ENCODE measurements at regions not wholly inside any gene's neighbourhood (a gene's known extent, or its start where the extent isn't known, plus 50 kb on each side); places are given as distances from the start of the nearest gene placed in this dataset.

DNA sequence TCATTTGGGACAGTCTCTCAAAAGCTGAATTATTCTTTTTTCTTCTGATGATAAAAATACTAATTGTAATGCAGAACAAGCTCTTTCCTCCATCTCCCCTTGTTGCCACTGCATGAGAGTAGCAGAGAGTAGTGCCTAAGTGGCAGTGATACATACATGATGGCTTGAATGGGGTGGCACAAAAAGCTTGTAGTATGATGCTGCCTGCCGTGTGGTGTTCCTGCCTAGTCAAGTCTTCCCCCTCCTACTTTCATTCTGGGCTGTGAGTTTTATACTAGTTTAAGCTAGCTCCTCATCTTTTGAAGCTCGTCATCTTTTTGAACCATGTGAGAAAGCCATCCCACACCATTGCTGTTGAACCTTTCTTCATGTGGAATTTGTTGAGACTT, 230.5 kb downstream of the NFKBIZ start:
- no TSS peak for BruUV-seq (replicated peaks)
- H3K4me3 ChIP-seq (ENCODE audit: low read depth, low read length): no peak overlapping the region
- Mint-ChIP-seq H3K27me3 (ENCODE audit: insufficient read depth, unreplicated experiment) (no peaks in the 10 kb centered on the region), H3K9me3 (ENCODE audit: unreplicated experiment) (no peaks in the 10 kb centered on the region), H3K27ac (ENCODE audit: unreplicated experiment) (no peak overlapping the region), H3K4me1 (ENCODE audit: low read depth, unreplicated experiment) (no peaks in the 10 kb centered on the region), H3K4me3 (ENCODE audit: unreplicated experiment) (no peak overlapping the region), H3K36me3 (ENCODE audit: insufficient read depth, unreplicated experiment) (no peaks in the 10 kb centered on the region)
- no peaks in the 10 kb centered on the region; the same call in 1 of the 2 replicates for H3K4me1 ChIP-seq
- H3K36me3 ChIP-seq (ENCODE audit: control insufficient read depth, insufficient read depth, low read length): no peaks in the 10 kb centered on the region
- TF ChIP-seq, protein P1, sequence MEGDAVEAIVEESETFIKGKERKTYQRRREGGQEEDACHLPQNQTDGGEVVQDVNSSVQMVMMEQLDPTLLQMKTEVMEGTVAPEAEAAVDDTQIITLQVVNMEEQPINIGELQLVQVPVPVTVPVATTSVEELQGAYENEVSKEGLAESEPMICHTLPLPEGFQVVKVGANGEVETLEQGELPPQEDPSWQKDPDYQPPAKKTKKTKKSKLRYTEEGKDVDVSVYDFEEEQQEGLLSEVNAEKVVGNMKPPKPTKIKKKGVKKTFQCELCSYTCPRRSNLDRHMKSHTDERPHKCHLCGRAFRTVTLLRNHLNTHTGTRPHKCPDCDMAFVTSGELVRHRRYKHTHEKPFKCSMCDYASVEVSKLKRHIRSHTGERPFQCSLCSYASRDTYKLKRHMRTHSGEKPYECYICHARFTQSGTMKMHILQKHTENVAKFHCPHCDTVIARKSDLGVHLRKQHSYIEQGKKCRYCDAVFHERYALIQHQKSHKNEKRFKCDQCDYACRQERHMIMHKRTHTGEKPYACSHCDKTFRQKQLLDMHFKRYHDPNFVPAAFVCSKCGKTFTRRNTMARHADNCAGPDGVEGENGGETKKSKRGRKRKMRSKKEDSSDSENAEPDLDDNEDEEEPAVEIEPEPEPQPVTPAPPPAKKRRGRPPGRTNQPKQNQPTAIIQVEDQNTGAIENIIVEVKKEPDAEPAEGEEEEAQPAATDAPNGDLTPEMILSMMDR (IDR thresholded peaks at IDR 0.05; ENCODE audit: insufficient read depth in 1 of 2, low read depth in 1 of 2, low read length in 1 of 2, severe bottlenecking in 1 of 2, unreplicated experiment in 1 of 2): no peak
- H3K27me3 ChIP-seq (replicated peaks; ENCODE audit: control insufficient read depth, insufficient read depth, low read length): no peaks in the 10 kb centered on the region
- intact Hi-C loops (cut with micrococcal nuclease; ENCODE audit: unreplicated experiment): no loop called here
- no peaks in the 10 kb centered on the region; the same call in 1 of the 2 replicates for H3K9me3 ChIP-seq
- ChIA-PET POLR2A (no interaction called here), CTCF (no interaction called here)
- no peak for DNase-seq

DNA sequence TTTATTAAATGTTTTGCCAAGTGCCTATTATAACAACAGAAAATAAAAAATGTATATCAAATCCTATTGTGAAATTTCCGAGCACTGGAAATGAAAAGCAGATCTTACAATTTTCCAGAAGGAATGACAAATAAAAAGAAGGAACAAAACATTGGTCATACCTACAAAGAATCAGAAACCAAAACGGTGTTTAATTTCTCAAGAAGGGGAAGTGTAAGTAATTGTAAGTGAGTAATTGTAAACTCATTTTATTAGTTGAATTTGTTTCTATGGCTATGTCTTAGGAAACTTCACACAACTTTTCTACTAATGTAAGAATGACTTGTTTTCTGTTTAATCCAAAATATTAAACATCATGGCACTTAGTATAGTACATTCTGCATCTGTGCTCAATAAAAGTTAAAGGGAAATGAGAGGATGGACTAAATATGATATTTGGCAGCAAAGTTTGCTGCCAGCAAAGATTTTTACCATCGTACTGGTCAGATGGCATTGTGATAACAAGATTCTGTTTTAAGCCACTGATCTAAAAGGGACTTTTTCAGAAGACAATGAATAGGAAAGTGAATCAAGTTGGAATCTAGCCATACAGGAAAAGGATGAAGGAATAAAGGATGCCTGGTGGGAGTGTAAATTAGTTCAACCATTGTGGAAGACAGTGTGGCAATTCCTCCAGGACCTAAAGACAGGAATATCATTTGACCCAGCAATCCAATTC, 232.4 kb downstream of the NFKBIZ start:
- H3K4me1 ChIP-seq: no peaks in the 10 kb centered on the region; the same call in 1 of the 2 replicates
- Mint-ChIP-seq H3K4me1 (ENCODE audit: low read depth, unreplicated experiment) (no peaks in the 10 kb centered on the region), H3K27me3 (ENCODE audit: insufficient read depth, unreplicated experiment) (no peaks in the 10 kb centered on the region), H3K9me3 (ENCODE audit: unreplicated experiment) (no peaks in the 10 kb centered on the region), H3K4me3 (ENCODE audit: unreplicated experiment) (no peak overlapping the region), H3K36me3 (ENCODE audit: insufficient read depth, unreplicated experiment) (no peaks in the 10 kb centered on the region), H3K27ac (ENCODE audit: unreplicated experiment) (no peak overlapping the region)
- no peak for DNase-seq
- TF ChIP-seq, protein P1 (IDR thresholded peaks at IDR 0.05; ENCODE audit: insufficient read depth in 1 of 2, low read depth in 1 of 2, low read length in 1 of 2, severe bottlenecking in 1 of 2, unreplicated experiment in 1 of 2): no peak
- H3K9me3 ChIP-seq: no peaks in the 10 kb centered on the region; the same call in 1 of the 2 replicates
- H3K36me3 ChIP-seq (ENCODE audit: control insufficient read depth, insufficient read depth, low read length): no peaks in the 10 kb centered on the region
- ChIA-PET CTCF (no interaction called here), POLR2A (no interaction called here)
- H3K27me3 ChIP-seq (replicated peaks; ENCODE audit: control insufficient read depth, insufficient read depth, low read length): no peaks in the 10 kb centered on the region
- BruUV-seq (replicated peaks): no TSS peak
- intact Hi-C loops (cut with micrococcal nuclease; ENCODE audit: unreplicated experiment): no loop called here
- no peak overlapping the region for H3K4me3 ChIP-seq (ENCODE audit: low read depth, low read length)

GRCh38 chr3:102083473-102083872, 234.2 kb downstream of the NFKBIZ start:
- no peak overlapping the region for H3K4me3 Mint-ChIP-seq (ENCODE audit: unreplicated experiment)
- Histone ChIP-seq H3K36me3 (ENCODE audit: control insufficient read depth, insufficient read depth, low read length) (no peaks in the 10 kb centered on the region), H3K4me1 (no peaks in the 10 kb centered on the region; the same call in 1 of the 2 replicates), H3K9me3 (no peaks in the 10 kb centered on the region; the same call in 1 of the 2 replicates), H3K4me3 (ENCODE audit: low read depth, low read length) (no peak overlapping the region), H3K27me3 (replicated peaks; ENCODE audit: control insufficient read depth, insufficient read depth, low read length) (no peaks in the 10 kb centered on the region)
- POLR2A ChIA-PET: no interaction called here
- H3K27me3 Mint-ChIP-seq (ENCODE audit: insufficient read depth, unreplicated experiment): no peaks in the 10 kb centered on the region
- no peaks in the 10 kb centered on the region for H3K9me3 Mint-ChIP-seq (ENCODE audit: unreplicated experiment)
- no peaks in the 10 kb centered on the region for H3K36me3 Mint-ChIP-seq (ENCODE audit: insufficient read depth, unreplicated experiment)
- intact Hi-C loops (cut with micrococcal nuclease; ENCODE audit: unreplicated experiment): no loop called here
- TF ChIP-seq, protein P1 (IDR thresholded peaks at IDR 0.05; ENCODE audit: insufficient read depth in 1 of 2, low read depth in 1 of 2, low read length in 1 of 2, severe bottlenecking in 1 of 2, unreplicated experiment in 1 of 2): no peak
- CTCF ChIA-PET: no interaction called here
- DNase-seq: no peak
- H3K27ac Mint-ChIP-seq (ENCODE audit: unreplicated experiment): no peak overlapping the region
- H3K4me1 Mint-ChIP-seq (ENCODE audit: low read depth, unreplicated experiment): no peaks in the 10 kb centered on the region
- BruUV-seq (replicated peaks): no TSS peak

Data from Caco-2 (cell line).